ENCODE measurements at regions not wholly inside any gene's neighbourhood (a gene's known extent, or its start where the extent isn't known, plus 50 kb on each side); places are given as distances from the start of the nearest gene placed in this dataset.

GRCh38 chr16:79929260-79929965 lies 328.9 kb upstream of the MAF start:
- DNase-seq (peak in 2 of 4 donors; percentile 51 to 70), ATAC-seq (no peak)
- no peak overlapping the region for H3K27ac ChIP-seq
- no peak for TF ChIP-seq CTCF (IDR thresholded peaks at IDR 0.05)
- H3K36me3 ChIP-seq: no peaks in the 10 kb centered on the region
- H3K9me3 ChIP-seq: no peaks in the 10 kb centered on the region
- H3K27me3 ChIP-seq: no peaks in the 10 kb centered on the region
- intact Hi-C loops (cut with DNase I): no loop called here
- H3K4me3 ChIP-seq: no peak overlapping the region
- H3K4me1 ChIP-seq: no peaks in the 10 kb centered on the region

GRCh38 chr16:79928142-79928873 lies 327.8 kb upstream of the MAF start:
- no peaks in the 10 kb centered on the region for H3K4me1 ChIP-seq
- no peaks in the 10 kb centered on the region for H3K36me3 ChIP-seq
- no peak overlapping the region for H3K27ac ChIP-seq
- no peak overlapping the region for H3K4me3 ChIP-seq
- DNase-seq (peak in 2 of 4 donors; percentile 54 to 78), ATAC-seq (no peak)
- H3K9me3 ChIP-seq: no peaks in the 10 kb centered on the region
- no peak for TF ChIP-seq CTCF (IDR thresholded peaks at IDR 0.05)
- H3K27me3 ChIP-seq: no peaks in the 10 kb centered on the region
- intact Hi-C loops (cut with DNase I): no loop called here

- Histone ChIP-seq H3K27me3 (no peaks in the 10 kb centered on the region), H3K27ac (no peak overlapping the region), H3K4me3 (no peak overlapping the region), H3K9me3 (no peaks in the 10 kb centered on the region), H3K36me3 (no peaks in the 10 kb centered on the region), H3K4me1 (no peaks in the 10 kb centered on the region)
- DNase-seq (no peak), ATAC-seq (no peak)
- intact Hi-C loops (cut with DNase I): no loop called here
- TF ChIP-seq CTCF (IDR thresholded peaks at IDR 0.05): no peak
Measured at GRCh38 chr16:79926451-79927205, 326.1 kb upstream of the MAF start.

- no peaks in the 10 kb centered on the region for H3K4me1 ChIP-seq
- H3K27me3 ChIP-seq: no peaks in the 10 kb centered on the region
- ATAC-seq (no peak), DNase-seq (no peak)
- no peaks in the 10 kb centered on the region for H3K9me3 ChIP-seq
- TF ChIP-seq CTCF (IDR thresholded peaks at IDR 0.05): no peak
- intact Hi-C loops (cut with DNase I): no loop called here
- no peaks in the 10 kb centered on the region for H3K36me3 ChIP-seq
- H3K4me3 ChIP-seq: no peak overlapping the region
- H3K27ac ChIP-seq: no peak overlapping the region
Measured at GRCh38 chr16:79923431-79923830, 322.9 kb upstream of the MAF start.

- Histone ChIP-seq H3K36me3 (no peaks in the 10 kb centered on the region), H3K4me1 (no peaks in the 10 kb centered on the region), H3K4me3 (no peak overlapping the region), H3K27ac (no peak overlapping the region), H3K27me3 (no peaks in the 10 kb centered on the region), H3K9me3 (no peaks in the 10 kb centered on the region)
- DNase-seq: no peak
- intact Hi-C loops (cut with DNase I): no loop called here
- no peak for TF ChIP-seq CTCF (IDR thresholded peaks at IDR 0.05)
- ATAC-seq: no peak
Measured at GRCh38 chr16:79920685-79921084, 320.1 kb upstream of the MAF start.

All from left lung (tissue), 4 donors.